ENCODE measurements at regions not wholly inside any gene's neighbourhood (a gene's known extent, or its start where the extent isn't known, plus 50 kb on each side); places are given as distances from the start of the nearest gene placed in this dataset.

DNA sequence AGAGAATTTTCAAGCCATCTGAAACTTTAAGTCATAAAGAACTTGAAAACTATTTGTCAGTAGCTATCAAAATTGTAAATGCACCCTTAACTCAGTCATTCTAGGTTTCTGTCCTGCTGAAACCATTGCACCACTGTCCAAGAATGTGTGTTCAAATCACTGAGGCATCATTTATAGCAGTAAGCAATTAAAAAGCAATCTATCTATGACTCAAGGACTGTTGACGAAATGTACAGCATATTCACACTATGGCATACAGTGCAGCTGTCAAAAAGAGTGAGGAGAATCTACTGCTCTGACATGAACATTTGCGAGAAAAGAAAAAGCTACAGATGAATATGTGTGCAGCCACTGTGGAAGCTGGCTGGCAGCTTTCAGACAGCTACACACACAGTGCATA lies 71.2 kb downstream of the ING1 start:
- TF ChIP-seq POLR2A (IDR thresholded peaks at IDR 0.05) = no peak
- TF ChIP-seq, protein P1, sequence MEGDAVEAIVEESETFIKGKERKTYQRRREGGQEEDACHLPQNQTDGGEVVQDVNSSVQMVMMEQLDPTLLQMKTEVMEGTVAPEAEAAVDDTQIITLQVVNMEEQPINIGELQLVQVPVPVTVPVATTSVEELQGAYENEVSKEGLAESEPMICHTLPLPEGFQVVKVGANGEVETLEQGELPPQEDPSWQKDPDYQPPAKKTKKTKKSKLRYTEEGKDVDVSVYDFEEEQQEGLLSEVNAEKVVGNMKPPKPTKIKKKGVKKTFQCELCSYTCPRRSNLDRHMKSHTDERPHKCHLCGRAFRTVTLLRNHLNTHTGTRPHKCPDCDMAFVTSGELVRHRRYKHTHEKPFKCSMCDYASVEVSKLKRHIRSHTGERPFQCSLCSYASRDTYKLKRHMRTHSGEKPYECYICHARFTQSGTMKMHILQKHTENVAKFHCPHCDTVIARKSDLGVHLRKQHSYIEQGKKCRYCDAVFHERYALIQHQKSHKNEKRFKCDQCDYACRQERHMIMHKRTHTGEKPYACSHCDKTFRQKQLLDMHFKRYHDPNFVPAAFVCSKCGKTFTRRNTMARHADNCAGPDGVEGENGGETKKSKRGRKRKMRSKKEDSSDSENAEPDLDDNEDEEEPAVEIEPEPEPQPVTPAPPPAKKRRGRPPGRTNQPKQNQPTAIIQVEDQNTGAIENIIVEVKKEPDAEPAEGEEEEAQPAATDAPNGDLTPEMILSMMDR (IDR thresholded peaks at IDR 0.05) = no peak
